NCI-H1048 (cell line): ENCODE measurements at regions not wholly inside any gene's neighbourhood (a gene's known extent, or its start where the extent isn't known, plus 50 kb on each side); places are given as distances from the start of the nearest gene placed in this dataset.
A peak's percentile ranks its signal among the peaks of the same experiment; 100 is the strongest.
"Not testable (repeated sequence)": the region's sequence is repeated elsewhere in the genome, so short reads cannot be mapped to it uniquely, and the experiment has no call there.

Experiments
- DNase-seq: peaks from one replicate; lab custom pipeline; 2025; lab: John Stamatoyannopoulos, UW

DNA sequence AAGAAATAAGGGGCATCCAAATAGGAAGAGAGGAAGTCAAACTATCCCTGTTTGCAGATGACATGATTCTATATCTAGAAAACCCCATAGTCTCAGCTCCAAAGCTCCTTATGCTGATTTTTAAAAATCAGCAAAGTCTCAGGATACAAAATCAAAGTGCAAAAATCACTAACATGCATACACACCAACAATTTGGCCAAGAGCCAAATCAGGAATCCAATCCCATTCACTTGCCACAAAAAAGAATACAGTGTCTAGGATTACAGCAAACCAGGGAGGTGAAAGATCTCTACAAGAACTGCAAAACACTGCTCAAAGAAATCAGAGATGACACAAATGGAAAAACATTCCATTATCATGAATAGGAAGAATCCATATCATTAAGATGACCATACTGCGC lies 155.8 kb upstream of the ARHGAP42 start:
- not testable (repeated sequence) for DNase-seq

DNA sequence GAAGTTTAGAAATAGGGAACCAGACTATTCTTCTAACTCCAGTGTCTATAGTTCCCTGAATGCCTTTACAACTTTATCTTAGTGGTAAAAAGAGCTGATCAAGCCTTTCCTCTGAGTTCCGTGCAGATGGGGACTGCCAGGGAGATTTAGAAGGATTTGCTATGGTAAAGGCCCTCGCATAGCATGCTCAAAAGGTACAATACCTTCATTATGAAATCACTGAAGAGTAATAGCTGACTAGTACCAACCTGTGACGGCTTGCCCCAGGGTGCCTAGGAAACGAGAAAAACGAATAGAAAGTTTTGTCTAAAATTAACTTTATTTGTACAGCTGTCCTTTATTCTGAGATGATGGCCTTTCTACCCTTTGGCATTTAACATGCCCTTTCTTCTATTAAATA lies 150.1 kb upstream of the ARHGAP42 start:
- no peak for DNase-seq

DNA sequence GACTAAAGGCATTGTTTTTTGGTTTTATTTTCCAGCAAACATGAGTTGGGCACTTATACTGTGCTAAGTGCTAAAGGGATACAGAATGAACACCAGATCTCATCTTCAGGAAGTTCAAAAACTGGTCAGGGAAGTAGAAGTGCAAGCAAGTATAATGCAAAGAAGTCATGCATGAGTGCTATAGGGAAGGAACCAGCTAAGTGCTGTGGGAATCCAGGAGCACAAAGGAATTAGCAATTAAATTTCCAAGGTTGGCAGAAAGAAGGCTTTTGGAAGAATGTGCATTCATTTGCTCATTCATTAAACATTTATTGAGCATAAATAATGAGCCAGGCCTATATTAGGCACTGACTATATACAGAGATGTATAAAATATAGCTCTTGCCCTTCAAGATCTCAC lies 143.7 kb upstream of the ARHGAP42 start:
- DNase-seq: no peak

DNA sequence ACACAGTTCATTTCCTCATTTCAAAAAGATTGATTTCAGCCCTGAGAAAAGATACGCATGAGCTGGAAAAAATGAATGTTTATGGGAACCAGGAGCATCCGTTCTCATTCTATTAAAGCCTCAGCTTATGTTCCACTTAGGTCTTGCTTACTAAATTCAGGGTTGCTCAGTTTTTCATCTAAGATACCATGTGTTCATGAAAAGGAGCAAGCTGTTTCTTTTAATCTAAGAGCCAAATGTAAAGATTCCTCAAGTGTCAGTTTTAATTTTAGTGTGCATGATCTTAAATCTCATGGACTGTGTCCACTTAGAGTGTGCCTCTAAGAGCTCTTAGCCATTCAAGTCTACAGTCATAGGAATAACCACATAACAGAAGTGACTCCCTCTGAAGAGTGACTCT lies 141.5 kb upstream of the ARHGAP42 start:
- no peak for DNase-seq

DNA sequence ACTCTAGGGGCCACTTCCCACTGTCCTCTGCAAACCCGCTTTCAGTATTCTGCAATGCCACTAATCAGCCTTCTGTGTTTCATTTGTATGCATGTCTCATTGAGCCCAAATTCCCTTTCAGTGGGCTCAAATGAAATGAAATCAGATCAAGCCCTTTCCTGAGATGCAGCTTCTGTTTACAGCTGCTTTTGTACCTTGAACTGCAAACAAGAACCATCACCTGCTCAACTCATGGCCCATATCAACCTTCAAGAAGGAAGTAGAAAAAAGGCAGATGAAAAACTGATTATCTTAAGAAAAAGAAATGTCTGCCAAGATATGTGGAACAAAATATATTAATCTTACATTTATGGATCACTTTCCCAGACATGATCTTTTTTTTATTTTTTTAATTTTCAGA lies 141.1 kb upstream of the ARHGAP42 start:
- no peak for DNase-seq

DNA sequence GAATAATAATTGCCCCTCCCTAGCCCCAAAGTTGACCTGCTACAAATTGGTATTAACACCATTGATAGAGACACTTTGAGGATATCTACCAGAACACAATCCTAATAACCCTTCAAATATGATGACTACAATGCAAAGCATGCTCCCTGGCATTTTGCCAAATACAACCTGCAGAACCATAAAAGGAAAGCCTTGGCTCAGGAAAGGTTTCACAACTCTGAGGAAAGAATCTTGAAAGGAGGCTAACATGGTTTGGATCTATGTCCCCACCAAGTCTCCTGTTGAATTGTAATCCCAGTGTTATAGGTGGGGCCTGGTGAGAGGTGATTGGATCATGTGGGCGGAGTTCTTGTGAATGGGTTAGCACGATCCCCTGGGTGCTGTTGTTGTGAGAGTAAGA lies 140.4 kb upstream of the ARHGAP42 start:
- DNase-seq: peak; percentile 8

DNA sequence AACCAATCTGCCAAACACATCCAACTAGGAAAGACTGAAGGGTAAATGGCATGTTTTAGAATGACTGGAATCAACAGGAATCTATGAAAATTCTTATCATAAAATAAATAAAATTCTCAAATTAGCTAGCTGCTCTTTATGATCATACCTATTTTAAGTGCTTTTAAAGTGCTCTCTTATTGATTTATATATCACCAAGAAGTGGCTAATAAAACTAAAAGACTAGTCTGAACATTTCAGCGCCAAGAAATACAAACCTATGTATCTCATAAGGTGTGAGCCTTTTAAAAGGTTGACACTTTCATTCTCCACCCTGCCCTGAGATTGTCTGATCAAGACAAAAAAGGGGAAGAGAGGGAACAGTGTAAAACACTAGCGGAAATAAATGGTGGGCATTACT lies 136.8 kb upstream of the ARHGAP42 start:
- DNase-seq: no peak

DNA sequence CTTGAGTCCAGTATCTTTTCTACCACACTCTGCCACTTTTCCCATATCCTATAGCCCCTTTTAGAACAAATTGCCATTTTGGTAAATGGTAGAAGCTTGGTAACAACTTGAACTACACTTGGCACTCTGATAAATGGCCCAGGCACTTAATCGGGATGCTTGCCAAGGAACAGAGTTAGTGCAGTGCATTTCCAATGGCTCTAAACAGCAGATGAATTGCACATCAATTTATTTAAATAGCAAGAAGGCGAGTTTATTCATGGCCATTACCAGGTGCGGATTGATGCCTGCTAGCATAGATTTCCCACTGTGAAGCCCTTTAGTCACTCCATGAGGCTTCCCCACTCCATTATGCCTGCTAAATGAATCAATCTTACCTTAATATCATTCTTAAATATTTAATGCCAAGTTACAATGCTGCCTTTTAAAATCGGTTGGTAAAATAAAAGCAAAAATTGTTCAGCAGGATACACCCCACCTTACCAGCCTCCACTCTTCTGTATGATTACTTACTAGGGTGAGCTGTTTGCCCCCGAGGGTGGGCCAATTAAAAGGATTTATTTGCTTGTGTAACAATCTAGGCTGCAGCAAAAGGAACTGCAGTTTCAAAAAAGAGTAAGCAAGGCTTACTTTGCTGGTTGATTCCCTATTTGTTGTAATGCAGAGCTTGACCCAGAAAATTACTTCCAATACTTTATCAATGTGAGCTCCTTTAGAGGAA lies 136.0 kb upstream of the ARHGAP42 start:
- peak; percentile 18 for DNase-seq

DNA sequence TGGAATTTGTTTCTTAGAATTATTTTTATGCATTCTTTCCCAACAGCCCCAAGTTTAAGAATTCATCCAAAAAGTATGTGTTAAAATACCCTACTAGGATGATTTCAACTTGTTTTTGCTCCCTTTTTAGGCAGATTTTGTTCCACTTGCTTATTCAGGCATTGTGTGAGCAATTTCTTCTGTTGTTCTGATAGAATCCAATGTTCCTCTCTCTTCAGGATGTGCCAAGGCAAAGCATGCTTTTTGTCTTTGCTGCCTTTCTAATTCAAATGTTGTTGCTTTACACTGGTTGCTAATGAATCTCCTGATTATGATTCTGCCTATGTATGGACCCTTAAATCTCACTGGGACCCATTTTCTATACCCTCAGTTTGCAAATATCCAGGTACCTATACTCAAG lies 131.2 kb upstream of the ARHGAP42 start:
- DNase-seq: no peak

DNA sequence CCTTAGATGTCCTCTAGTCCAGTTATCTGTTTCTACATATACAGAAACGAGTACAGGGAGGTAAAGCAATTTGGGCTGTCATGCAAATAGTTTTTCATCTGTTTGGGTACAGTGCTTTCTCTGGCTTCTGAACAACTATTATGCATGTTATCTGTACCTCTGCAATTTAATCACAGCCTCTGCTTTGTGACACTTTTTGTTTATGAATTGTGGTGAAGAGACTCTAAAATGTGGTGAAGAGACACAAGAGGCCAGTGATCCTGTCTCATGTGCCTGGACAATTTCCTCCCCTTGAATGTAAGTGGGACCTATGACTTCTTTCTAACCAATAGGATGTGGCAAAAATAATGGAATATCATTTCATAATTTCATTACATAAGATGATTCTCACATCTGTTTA lies 130.3 kb upstream of the ARHGAP42 start:
- no peak for DNase-seq

DNA sequence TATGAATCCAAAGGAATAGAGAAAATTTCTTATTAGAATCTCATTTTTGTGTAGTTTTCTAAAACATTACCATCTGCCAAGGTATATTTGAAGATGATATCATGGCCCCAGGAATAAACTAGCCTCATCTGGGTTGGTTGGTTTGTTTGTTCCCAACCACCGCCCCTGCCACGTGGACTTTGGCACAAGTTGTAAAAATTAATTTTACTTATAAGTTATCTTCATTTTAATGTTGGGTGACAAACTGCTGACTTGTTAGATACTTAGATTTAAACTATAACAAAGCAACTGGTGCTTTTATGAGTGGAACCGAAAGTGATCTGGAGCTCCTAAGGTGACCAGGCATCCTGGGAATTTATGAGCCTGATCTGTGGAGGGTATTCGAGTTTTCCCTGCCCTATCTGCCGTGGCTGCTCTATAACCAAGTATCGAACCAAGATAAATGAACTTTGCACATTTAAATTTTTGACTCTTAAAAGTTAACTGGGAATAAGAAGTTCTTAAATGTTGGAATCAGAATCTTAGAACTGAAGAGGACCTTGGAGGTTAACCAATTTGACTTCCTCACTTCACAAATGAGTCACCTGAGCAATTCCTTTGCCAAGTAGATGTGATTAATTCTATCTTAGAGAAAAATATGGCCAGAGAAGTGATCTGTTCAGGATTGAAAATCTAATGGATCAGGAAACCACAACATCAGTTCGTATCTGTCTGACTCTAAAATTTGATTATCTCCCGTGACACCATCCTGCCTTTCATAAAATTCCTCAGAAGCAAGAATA lies 129.1 kb upstream of the ARHGAP42 start:
- no peak for DNase-seq

DNA sequence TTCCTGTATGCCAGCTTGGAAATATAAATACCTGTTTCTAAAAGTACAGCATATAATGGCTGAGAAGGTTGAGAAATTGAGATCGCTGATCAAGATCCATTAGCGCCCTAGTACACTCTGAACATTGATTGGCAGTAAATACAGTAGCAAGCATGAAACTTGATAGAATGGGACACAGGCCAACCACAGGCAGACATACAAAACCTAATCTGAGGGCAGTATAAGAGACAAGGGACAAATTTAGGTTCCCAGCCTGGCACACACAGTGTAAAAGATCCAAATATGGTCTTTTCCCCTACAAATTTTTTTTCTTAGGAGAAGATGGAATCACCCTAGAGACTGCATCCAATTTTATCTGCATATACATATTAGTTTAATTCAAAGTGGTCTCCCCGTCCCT lies 126.5 kb upstream of the ARHGAP42 start:
- DNase-seq: no peak

DNA sequence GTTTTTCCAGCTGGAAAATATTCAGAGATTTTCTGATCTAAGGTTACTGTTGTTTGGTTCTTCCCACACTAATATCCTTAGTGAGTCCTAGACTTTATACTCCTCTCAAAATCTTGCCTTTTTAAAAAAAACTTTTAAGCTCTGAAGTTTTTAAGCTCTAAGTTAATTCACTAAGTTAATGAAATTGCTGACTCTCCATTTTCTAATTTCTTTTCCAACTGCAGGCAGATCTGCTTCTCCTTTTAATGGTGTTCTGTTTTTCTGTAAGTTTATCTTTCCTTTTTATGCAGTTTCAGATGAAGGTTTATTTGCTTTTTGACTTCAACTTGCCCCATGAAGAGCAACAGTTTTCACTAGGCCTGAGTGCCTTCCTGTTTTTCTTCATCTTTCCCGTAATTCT lies 125.8 kb upstream of the ARHGAP42 start:
- DNase-seq: no peak

DNA sequence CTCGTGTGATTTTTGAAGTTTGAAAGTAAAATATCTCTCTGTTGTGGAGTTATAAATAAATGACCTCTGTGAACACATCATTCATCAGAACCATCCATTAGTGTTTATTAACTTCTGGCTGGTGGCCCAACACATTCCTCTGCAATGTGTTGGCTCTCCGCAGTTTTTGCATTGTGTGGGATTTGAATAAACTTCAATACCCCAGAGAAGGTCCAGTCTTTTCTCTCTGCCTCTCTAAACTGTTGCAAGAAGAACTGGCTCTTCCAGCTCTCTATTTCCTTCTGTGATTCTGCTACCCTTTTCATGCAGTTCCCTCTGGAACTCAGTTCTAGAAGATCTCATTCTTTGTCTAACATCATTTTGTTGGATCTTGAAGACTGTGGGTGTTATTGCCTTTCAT lies 125.0 kb upstream of the ARHGAP42 start:
- DNase-seq: peak; percentile 31

DNA sequence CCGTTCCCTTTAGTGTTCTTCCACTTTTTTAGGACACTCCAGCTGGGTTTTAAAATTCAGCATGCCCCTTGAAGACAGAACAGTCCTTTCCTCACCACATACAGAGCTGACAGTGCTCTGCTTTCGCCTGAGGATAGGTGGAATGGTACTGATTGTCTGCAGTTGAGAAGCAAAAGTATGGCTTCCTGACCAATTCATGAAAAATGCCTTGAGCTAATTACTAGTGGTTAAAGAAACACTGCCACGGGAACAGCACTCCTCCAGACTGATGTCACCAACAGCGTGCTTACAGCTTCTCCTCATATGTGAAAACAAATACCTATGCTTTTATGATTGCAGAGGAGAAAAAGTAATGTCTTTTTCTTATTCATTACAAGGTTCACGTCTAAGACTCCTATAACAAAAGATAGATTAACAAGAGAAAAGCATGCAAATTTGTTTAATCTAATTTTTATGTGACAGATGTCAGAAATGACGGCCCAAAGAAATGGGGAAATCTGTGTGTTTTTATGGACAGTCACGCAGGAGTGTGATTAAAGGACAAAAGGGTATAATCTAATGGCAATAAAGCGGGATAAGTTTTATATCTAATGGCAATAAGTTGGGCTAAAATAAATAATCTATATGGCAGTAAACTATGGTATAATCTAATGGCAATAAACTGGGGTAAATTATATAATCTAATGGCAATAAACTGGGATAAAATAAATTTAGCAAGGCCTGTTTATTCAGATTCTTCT lies 123.4 kb upstream of the ARHGAP42 start:
- no peak for DNase-seq

DNA sequence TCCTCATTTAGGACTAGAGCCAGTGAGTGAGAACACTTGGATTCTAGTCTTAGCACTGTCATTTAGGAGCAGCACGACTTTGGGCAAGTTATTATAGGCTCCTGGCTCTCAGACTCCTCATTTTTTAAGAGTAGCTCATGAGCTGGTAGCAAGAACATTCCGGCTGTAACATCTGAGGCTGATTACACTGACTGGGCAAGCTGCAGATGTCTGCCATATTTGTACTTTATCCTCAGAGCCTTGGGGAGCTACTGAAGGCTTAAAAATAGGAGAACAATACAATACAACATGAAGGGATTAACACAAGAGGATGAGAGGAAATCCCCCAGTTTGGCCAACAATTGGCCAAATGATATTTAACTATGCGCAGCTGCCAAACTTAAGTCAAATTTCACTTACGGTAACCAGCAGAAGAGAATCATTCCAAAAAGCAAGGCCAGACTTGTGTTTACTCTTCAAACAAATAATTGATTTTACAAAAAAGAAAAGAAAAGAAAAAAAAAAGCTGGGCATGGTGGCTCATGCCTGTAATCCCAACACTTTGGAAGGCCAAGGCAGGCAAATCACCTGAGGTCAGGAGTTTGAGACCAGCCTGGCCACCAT lies 113.1 kb upstream of the ARHGAP42 start:
- no peak for DNase-seq

DNA sequence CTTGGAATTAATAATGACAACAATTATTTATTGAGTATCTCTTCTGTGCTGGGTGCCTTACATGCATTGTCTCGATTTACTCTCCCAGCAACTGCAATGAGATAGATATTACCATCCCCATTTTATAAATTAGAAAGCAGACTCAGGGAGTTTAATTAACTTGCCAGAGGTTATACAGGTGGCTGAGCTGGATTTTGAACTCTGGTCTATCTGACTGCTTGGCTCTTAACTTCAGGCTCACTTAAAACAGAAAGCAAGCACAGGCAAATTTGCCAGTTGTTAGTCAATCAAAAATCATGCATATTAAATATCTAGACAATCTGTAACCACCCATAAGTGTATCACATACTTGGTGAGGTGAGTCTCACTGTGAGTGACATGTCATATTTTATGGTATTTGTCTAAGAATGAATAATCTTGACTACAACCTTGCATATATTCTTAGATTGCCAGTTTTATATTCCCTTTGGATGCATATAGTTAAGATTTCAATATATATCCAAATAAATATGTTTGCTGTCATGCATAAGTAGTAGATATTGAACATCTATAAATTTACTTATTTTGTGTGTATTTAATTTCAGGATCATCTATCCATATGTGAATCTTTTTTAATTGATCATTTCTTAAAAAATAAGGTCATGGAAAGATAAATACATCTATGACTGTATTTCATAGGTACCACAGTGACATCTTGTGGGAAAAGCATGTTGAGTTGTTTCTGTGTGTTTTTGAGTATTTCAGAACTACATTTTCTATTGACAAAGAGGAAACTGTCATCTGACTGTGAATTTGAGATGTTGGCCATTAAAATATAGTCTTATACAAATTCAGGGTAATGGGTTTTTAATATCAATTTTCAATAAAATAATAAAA lies 112.0 kb upstream of the ARHGAP42 start:
- no peak for DNase-seq

DNA sequence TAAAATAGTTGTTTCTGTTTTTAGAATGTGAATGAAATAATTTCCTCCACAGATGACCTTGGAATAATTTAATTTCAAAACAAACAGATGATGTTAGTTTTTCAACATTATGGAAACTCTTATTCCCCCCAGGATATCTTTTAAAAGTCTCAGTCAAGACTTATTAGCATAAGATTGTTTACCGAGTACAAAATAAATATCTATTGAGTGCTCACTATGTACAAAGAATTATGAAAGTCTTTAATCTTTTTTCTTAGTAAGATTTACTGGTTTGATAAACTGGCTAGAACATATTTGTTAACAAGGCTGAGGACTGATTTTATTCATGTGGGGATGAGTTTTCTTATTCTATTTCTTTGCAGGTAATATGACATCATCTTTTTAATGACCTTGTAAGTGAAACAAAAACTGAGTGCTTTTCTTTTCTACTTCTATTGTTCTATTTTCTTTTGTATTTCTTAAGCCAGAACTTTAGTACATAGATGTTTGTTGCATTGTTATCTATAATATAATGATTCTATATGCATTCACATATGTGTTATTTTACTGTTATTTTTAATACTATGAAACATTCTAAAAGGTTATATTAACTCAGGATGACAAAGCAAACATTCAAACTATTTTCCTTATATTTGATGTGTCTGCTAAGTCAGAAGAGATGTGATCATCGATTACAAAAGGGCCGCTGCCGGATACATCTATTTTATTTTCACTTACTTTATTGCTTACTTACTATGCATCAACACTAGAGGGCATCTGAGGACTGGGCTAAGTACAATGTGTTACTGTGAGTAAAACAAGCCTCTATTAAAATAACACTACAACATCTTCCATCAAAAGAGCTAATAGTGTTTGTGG lies 111.0 kb upstream of the ARHGAP42 start:
- DNase-seq: no peak

DNA sequence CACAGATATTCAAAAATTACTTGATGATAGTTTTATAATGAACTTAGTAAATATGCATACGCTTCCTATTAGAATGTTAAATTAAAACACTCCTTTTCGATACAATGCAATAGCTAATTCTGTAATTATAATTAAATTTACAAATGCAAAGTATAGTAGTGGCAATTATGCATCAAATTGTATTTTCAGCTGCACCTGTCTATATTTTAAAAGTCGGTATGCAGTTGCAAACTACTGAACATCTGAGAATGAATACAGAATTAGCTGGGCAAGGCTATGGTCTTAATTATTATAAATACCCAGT lies 110.4 kb upstream of the ARHGAP42 start:
- DNase-seq: no peak

DNA sequence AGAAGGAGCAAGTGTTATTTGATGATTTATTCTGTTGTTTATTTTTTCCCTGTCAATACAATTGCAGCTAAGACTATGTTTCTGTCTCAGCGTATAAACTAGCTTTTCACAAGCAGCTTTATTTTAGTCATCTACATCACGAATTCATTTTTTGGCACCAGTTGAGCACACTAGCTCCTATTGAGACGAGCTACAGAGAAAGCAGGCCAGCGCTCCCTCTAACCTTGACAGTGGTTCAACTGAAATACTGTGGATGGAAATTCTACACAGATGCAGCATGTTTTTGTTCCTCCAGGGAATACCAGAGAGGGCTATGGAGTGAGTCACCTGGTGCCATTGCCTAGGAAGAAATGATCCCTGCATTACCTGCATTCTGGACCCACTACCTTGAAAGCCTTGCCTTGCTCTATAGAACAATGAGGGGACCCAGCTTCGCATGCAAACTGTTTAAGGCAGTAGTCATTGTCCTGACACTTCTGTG lies 108.2 kb upstream of the ARHGAP42 start:
- DNase-seq: no peak

DNA sequence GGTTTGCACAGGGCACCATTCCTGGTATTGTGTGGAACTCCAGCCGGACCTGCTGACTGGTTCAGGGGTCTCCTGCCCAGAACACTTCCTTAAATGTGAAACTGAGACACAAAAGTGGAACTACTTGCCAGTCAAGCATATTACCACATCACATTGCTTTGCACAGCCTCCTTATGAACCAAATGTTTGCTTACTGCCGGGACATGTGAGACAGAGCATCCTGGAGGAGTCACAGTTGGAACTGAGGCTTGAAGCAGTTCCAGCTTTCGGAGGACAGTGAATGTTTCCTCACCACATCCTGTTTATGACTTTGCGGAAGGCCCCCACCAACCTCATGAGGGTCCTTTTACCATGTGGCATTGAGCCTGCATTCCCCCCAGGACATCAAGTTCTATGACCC lies 105.8 kb upstream of the ARHGAP42 start:
- no peak for DNase-seq
